ENCODE measurements at regions not wholly inside any gene's neighbourhood (a gene's known extent, or its start where the extent isn't known, plus 50 kb on each side); places are given as distances from the start of the nearest gene placed in this dataset.

DNA sequence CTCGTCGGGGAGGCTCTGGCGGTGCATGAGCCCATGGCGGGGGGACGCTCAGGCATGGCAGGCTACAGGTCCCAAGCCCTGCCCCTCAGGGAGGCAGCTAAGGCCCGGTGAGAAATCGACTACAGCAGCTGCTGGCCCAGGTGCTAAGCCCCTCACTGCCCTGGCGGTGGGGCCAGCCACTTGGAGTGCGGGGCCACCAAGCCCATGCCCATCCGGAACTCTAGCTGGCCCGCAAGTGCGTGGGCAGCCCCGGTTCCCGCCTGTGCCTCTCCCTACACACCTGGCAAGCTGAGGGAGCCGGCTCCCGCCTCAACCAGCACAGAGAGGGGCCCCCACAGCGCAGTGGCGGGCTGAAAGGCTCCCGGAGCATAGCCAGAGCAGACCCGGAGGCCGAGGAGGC lies 1896.9 kb upstream of the CDH6 start:
- TF ChIP-seq, protein P1, sequence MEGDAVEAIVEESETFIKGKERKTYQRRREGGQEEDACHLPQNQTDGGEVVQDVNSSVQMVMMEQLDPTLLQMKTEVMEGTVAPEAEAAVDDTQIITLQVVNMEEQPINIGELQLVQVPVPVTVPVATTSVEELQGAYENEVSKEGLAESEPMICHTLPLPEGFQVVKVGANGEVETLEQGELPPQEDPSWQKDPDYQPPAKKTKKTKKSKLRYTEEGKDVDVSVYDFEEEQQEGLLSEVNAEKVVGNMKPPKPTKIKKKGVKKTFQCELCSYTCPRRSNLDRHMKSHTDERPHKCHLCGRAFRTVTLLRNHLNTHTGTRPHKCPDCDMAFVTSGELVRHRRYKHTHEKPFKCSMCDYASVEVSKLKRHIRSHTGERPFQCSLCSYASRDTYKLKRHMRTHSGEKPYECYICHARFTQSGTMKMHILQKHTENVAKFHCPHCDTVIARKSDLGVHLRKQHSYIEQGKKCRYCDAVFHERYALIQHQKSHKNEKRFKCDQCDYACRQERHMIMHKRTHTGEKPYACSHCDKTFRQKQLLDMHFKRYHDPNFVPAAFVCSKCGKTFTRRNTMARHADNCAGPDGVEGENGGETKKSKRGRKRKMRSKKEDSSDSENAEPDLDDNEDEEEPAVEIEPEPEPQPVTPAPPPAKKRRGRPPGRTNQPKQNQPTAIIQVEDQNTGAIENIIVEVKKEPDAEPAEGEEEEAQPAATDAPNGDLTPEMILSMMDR (IDR thresholded peaks at IDR 0.05) = no peak
- TF ChIP-seq ZFX (IDR thresholded peaks at IDR 0.05; ENCODE audit: borderline replicate concordance) = no peak
